GM21423 (cell line): ENCODE measurements at regions not wholly inside any gene's neighbourhood (a gene's known extent, or its start where the extent isn't known, plus 50 kb on each side); places are given as distances from the start of the nearest gene placed in this dataset.
"Not testable (repeated sequence)": the region's sequence is repeated elsewhere in the genome, so short reads cannot be mapped to it uniquely, and the experiment has no call there.

Source experiments
- ATAC-seq: cut with Tn5 transposase; IDR thresholded peaks from one replicate; pipeline ENCODE4 v1.9.1; 2021; ENCODE audit warnings: mild to moderate bottlenecking, moderate library complexity; ENCODE audit not compliant: unreplicated experiment

DNA sequence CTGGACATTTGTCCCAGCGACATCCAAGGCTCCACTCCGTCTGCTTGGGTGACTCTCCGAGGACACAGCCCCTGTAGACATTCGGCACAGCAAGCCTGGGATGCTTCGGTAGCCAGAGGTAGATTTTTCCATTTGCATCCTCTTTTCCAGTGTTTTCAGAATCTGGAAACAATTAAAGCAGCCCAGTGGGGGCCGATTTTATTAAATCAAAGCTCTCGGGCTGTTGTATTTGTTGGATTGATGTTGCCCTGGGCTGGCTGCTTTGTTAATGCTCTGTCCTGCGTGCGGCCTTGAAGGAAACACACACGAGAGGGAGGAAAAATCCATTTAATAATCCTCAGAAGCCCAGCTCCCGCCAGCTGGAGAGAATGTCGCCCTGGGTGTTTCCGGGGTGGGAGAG lies 158.1 kb upstream of the CIBAR2 start:
- no peak for ATAC-seq

DNA sequence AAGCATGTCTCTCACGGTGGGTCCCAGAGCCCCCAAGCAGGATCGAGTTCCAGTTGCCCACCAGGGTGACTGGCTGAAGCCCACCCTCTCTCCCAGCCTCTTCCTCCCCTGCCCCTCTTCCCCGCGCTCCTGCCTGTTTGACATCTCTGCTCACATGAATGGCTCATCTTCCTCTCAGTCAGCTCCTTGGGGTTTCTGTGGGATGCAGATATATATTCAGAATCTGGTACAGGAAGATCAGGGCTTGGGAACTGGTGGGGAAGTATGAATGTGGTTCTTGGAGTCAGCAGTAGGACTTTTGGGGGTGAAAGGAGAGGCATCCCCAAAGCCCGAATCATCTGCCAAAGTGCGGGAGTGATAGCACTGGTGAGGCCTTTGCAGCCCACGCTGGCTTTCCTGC lies 158.9 kb upstream of the CIBAR2 start:
- ATAC-seq: no peak

DNA sequence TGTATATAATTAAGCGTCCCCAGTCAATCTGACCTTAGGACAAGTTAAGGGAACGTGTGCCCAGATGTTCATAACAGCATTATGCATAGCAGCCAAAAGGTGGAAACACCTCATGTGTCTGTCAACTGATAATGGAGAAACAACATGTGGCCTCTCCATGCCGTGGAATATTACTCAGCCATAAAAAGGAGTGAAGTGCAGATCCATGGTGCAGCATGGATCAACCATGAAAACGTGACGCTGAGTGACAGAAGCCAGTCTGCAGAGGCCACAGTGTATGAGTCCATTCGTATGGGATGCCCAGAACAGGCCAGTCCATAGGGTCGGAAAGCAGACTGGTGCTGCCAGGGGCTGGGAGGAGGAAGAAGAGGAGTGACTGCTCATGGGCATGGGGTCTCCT lies 161.0 kb upstream of the CIBAR2 start:
- no peak for ATAC-seq

DNA sequence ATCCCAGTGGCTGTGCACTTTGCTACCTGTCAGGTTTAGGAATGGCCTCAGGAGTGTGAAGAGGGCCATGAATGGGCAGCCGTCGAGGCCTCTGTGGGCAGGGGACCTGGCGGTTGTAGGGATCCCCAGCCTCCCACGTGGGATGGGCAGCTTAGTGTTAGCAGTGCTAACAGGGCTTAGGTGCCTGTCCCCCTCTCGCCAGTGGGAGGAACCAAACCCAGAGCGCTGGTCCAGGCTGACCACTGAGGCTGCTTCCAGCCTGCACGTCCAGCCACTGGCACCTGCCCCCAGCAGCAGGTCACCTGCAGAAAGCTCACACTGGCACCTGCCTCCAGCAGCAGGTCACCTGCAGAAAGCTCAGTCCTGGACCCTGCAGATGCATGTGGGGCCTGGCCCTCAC lies 162.2 kb upstream of the CIBAR2 start:
- no peak for ATAC-seq

DNA sequence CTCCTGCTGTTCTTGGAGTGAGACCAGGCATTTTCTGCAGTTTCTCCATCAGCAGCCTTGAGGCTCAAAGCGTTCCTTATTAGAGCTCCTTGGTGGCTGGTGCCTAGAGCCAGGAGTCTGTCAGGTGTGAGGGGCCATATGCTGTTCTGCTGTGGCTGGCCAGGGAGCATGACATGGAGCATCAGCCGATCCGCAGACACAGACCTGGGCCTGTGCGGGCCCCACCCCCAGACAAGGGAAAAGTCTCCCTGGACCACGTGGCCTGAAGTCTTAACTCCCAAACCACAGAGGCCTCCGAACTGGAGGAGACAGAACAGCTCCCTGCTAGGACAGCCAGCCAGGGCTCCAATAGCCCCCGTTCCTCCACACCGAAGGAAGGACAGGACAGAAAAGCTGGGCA lies 162.7 kb upstream of the CIBAR2 start:
- no peak for ATAC-seq

DNA sequence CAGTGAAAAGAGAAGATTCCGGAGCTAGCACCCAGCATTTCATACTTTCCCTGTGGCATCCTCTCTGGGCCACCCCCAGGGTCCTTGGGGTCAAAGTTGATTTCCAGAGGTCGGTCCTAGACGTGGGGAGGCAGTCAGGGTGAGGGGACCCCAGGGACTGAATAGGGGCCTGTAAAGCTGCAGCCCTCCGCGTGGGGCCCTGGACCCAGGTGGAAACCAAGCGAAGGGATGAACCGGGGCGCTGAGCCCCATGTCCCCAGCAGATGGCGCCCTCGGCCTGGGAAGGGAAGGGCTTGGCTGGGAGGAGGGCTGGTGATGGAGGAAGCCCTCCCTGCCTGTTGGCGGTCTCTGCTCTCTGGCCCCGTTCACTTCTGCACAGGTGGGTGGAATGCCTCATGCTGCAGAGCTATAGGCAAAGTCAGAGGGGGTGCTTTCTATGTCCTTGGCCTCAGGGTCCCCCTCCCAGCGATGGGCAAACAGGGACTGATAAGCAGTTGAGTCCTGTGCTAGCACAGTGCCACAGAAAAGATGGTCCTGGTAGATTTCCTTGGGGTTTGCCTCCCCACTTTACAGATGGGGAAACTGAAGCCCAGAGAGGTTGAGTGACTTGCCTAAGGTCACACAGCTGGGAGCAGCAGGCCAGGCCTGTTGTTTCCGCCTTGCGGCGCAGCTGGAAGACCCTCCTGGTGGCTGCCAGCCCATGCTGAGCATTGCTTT lies 163.4 kb upstream of the CIBAR2 start:
- ATAC-seq: no peak

DNA sequence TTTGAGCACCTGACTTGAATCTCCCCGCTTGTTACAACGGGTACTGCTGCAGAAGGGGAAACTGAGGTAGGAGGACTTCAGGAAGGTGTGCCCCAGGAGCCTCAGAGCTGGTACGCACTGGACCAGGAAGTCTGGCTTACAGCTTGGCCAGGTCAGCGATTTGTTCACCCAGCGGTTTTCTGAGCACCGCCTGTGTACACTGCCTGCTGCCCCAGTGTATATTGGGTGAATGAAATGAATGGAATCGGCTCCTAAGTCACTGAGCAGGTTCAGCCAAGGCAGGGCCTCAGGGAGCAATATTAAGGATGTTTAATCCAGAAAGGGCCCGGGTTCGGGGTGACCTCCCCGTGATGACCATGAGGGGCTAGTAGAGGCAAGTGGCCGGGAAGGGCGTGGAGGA lies 164.0 kb upstream of the CIBAR2 start:
- ATAC-seq: no peak

DNA sequence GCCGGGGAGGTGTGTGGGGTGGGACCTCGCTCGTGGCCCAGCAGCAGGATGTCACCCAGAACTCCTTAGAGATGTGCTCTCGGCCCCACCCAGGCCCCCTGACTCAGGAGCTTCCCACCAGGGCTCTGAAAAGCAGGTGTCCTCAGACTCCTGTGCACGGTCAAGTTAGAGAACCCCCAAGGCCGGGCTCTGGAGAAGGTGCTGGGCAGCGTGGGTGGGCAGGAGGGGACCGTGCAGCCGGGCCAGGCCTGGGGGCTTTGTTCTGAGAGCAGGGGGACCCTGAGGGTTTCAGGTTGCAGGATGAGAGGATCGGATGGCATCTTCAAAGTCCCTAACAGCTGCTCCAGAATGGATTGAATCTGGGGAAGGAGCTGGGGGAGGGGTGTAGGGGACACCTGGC lies 164.4 kb upstream of the CIBAR2 start:
- no peak for ATAC-seq

DNA sequence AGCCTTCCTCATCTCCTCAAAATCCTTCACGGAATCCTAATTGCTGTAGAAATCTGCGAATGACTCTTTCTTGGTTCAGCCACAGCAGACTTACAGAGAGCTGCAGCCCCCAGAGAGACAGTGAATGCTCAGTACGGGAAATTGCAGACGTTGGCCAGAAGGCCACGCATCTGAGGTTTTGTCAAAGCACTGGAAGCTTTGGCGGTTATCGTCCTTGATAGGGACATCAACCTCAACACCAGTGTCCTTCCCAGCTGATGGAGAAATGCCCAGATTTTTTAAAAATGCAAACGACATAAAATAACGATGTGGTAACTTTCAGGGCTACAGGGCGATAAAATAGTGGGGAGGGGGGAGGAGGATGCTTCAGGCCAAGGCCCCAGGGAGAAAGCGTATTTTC lies 166.6 kb upstream of the CIBAR2 start:
- ATAC-seq: no peak

DNA sequence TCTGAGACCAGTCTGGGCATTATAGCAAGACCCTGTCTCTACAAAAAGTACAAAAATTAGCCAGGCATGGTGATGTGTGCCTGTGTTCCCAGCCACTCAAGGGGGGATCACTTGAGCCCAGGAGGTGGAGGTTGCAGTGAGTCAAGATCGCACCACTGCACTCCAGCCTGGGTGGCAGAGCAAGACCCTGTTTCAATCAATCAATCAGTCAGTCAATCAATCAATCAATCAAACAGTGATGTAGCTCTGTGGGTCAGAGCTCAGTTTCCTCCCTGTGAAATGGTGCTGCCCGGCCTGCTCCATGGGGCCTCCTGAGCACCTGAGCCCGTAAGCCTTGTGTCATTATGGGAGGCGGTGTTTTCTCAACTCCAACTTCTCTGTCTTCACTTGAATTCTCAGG lies 167.1 kb upstream of the CIBAR2 start:
- no peak for ATAC-seq

DNA sequence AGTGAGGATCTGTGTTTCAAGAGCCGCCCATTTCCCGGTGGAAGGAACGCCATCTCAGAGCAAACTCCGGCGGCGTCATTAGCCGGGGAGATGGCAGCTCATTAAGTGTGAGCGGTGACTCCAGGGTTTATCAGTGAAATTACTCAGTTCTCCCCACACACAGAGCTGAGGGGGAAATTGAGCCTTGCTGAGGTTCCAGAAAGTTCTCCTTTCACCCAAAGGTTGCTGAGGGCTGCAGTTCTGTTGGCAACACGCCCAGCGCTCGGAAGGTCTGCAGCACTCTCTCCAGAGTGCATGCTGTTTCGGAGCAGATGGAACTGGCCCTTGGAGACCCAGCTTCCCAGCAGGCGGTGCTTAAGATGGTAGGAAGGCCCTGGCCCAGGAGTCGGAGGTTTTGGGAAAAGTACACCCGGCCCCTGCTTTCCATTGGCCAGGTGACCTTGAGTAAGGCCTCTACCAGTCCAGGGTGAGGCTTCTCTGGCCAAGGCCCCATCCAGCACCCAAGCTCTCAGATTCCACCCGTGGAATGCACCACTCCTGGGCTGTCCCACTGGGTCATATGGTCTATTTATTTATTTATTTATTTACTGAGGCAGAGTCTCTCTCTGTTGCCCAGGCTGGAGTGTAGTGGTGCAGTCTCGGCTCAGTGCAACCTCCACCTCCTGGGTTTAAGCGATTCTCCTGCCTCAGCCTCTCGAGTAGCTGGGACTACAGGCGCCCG lies 167.7 kb upstream of the CIBAR2 start:
- ATAC-seq: no peak

DNA sequence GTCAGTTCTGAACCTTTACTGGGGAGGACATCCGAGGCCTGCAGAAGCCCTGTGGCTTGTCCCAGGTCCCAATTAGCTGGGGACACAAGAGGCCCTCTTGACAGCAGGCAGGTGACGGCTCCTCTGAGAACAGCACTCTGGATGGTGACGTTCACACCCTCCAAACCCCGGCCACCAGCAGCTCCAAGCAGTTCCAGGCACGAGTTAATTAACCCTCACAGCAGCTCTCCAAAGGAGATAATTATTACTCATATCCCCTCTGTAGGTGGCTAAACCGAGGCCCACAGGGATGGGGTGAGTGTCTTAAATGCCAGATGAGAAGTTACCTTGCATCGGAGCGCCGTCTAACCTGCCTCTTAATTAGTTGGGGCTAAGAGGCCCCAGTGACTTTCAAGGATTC lies 168.9 kb upstream of the CIBAR2 start:
- no peak for ATAC-seq

DNA sequence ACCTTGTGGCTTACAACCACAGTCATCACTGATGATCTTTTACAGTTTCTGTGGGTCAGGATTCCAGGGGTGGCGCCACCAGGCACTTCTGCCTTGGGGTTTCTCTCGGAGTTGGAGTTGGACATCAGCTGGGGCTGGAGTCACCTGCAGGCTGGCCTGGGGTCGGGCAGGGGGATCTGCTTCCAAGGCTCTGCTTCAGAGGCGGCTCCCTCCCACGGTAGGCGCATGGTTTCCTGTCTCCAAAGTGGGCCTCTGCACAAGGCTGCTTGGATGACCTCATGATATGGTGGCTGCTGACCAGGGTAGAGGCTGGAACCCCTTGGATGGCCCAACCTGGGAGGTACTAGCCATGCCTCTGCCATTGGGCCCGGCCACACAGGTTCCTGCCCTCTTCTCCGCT lies 170.6 kb upstream of the CIBAR2 start:
- no peak for ATAC-seq

DNA sequence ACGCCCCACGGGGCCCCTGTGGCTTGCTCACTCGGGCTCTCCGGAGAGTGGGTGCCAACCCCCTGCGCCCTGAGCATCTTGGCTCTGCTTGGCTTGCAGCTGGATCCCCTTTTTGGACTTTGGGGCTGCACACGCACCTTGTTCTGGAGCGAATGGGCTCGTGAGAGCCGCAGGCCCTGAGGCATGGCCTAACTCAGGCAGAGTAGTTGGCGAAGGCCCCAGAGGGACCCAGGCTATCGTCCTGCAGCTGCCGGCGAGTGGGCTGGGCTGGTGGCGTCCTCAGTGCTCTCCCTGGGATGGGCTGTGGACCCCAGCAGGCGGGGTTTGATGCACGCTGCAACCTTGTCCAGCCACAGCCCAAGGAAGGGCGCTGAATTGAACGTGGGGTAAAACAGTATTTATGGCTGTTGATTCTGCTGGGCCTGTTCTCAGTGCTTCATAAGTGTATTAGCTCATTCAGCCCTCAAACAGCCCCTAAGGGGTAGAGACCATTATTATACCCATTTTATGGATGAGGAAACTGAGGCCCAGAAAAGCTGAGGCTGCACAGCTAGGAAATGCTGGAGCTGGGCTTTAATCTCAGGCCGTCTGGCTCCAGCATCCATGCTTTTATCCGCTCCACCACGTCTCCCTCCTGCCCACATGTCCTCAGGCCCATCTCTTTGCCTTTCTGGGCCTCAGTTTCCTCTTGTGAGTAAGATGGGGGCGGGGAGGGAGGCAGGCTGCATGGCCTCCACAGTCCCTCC lies 171.2 kb upstream of the CIBAR2 start:
- no peak for ATAC-seq

DNA sequence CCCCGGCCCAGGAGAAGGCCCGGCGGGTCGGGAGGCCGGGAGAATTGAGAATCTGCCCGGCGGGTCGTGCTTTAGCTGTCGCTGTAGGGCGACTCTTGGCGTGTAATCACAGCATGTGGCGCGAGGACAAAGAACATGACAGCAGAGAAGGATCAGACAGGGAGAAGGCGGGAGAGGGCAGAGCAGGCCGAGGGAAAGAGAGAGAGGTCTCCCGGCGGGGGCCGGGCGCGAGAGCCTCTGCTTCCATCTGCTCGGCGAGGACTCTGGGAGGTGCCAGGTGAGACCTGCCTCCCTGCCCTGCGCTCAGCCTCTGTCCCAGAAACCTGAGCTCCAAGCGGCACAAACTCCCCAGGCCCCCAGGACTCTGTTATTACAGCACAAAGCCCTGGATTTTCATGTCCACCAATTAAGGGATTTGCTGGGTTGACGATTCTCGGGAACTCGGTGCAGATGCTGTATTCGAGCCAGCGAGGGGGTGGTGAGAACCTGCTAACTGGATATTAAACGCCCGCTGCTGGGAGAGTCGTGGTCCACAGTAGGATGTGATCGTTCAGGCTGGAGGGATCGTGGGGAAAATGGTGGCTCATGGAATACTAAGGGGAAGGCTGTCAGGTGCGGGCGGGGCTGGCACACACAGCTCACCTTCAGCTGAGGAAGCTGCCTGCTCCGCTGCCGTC lies 172.0 kb upstream of the CIBAR2 start:
- ATAC-seq: no peak

DNA sequence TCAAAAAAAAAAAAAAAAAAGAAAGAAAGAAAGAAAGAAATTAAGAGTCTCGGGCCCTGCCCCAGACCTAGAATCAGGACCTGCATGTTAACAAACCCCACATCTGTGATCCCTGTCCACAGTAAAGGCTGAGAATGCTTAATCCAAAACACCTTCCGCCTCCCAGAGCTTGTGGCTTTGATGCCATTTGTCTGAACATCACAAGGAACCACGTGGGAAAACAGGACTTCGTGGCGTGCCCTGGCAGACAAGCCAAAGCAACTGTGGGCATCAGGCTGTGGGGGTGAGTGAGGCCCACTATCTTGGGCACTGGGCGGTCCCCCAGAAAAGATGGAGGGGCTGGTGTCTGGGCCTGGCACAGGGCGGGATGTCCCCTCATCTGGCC lies 173.4 kb upstream of the CIBAR2 start:
- ATAC-seq: no peak

DNA sequence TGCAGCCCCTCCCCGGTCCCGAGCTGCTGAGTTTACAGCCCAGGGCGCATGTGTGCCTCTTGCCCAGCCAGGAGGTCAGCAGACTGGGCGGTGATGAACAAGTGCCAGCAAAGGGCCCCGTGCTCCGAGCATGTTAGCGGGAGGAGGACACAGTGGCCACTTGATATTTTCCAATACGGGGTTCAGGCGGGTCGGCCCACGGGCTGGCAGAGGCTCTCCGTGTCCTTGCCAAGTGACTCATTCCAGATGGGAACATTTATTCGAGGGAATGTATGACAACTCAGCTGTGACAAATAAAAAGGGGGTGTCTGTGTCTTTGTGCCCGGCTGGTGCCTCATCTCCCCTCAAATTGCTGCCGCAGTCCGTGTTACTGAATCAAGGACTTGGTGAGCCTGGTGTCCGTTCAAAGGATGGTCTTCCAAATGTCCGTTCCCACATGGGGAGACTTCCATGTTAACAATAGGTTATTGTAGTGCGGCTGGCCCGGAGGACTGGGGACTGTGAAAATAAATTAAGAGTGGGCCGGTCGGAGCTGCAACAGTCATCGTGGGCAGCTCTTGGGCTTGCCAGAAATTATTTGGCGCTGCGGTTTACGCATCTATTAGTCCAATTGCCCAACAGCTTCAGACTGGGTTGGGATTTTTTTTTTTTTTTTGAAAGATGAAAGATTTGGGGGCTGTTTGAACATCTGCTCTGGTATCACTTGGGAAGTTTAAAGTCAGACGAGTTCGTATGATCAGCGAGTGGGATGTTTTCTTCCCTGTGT lies 174.0 kb upstream of the CIBAR2 start:
- ATAC-seq: no peak

DNA sequence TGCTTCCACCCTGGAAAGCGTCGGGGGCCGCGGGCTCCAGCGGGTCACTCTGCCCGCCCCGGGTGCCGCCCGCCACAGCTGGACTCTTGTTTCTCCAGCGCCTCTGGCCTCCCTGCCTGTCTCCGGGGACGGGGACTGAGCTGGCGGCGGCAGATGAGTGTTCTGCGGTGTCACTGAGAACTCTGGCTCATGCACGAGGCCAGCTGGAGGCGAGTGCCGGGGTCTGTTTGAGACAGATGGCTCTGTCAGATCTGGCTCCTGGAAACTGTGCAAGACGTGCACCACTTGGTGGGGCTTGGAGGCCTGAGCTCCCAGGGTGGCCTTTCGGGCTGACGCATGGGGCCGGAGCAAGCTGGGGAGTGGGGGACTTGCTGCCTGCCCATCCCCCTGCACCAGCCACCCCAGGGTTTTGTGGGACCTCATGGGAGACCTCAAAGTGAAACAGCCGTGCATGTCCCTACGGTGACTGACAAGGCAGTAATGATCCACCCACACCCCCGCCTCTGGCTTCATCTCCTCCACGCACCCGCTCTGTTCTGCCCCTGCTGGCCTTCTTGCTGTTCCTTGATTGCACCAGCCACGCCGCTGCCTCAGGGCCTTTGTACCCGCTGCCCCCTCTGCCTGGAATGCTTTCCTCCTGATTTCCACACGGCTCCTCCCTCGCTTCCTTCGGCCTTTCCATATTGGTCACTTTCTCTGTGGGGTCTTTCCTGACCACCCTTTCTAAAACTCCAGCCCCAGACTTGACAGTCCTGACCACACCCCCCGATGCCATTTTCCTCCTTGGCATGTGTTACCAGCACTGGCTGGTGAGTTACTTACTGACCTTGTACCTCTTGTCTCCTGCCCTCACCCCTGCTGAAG lies 174.9 kb upstream of the CIBAR2 start:
- ATAC-seq: no peak

DNA sequence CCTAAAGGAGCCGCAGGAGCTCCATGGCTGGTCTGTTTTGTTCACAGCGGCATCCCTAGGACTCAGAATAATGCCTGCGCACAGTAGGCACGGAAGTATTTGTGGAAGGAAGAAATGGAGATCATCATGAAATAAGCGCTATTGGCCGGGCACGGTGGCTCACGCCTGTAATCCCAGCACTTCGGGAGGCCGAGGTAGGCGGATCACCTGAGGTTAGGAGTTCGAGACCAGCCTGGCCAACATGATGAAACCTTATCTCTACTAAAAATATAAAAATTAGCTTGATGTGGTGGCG lies 175.5 kb upstream of the CIBAR2 start:
- not testable (repeated sequence) for ATAC-seq

DNA sequence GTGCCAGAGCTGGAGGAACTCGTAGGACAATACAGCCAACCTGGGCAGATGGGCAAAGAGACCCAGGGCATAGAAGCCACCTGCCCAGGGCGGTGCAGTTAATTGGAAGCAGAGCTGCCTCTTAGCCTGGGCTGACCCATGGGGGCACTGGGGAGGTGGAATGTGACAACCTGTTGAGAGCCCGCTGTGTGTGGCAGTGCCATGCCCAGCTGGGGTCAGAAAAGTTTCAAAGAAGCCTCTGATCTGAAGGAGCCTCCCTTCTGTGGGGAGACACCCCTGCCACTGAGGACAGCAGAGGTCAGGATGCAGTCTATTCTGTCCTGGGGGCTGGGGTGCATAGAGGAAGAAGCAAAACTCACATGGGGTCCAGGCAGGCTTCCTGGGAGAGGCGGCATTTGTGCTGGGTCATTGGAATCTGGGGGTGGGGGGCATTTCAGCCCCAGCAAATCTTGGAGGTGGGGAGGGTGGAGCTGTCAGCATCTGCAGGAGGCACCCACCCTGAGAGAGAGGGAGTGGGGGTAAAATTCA lies 176.1 kb upstream of the CIBAR2 start:
- no peak for ATAC-seq
